KMS-11 (cell line): ENCODE measurements at regions not wholly inside any gene's neighbourhood (a gene's known extent, or its start where the extent isn't known, plus 50 kb on each side); places are given as distances from the start of the nearest gene placed in this dataset.

ENCODE experiments used
- H2AFZ ChIP-seq: fragments of 200-600 bp; sonication (generic); 2 replicates; pipeline ENCODE4 v1.6.1; 2016; ENCODE audit warnings: antibody characterized with exemption, mixed run types, low read depth
- H3K27ac ChIP-seq: fragments of 200-600 bp; sonication (generic); 2 replicates; pipeline ENCODE4 v1.6.1; 2016; ENCODE audit warnings: mild to moderate bottlenecking, mixed run types
- H3K27me3 ChIP-seq: fragments of 200-600 bp; sonication (generic); 2 replicates; pipeline ENCODE4 v1.6.1; 2017; ENCODE audit warnings: mild to moderate bottlenecking, low read depth, mixed run types, moderate library complexity; ENCODE audit not compliant: insufficient read depth
- H3K36me3 ChIP-seq: fragments of 200-600 bp; sonication (generic); 2 replicates; pipeline ENCODE4 v1.6.1; 2017; ENCODE audit warnings: mild to moderate bottlenecking, mixed run types; ENCODE audit not compliant: insufficient read depth
- H3K4me1 ChIP-seq: fragments of 200-600 bp; sonication (generic); 2 replicates; pipeline ENCODE4 v1.6.1; 2016; ENCODE audit warnings: mild to moderate bottlenecking, low read depth, mixed run types; ENCODE audit not compliant: poor library complexity, severe bottlenecking
- H3K4me2 ChIP-seq: fragments of 200-600 bp; sonication (generic); 2 replicates; pipeline ENCODE4 v1.7.0; 2016; ENCODE audit warnings: mild to moderate bottlenecking, mixed run types
- H3K4me3 ChIP-seq: fragments of 200-600 bp; sonication (generic); IDR thresholded peaks from 2 replicates; pipeline ENCODE4 v1.6.1; 2017; ENCODE audit warnings: low read depth, low read length, mixed read lengths; ENCODE audit not compliant: insufficient read depth
- H3K79me2 ChIP-seq: fragments of 200-600 bp; sonication (generic); 2 replicates; pipeline ENCODE4 v1.6.1; 2016; ENCODE audit warnings: low read depth, mixed run types; ENCODE audit not compliant: insufficient read depth
- H3K9ac ChIP-seq: fragments of 200-600 bp; sonication (generic); 2 replicates; pipeline ENCODE4 v1.6.1; 2016; ENCODE audit warnings: mild to moderate bottlenecking, mixed run types
- H4K20me1 ChIP-seq: fragments of 200-600 bp; sonication (generic); 2 replicates; pipeline ENCODE4 v1.6.1; 2016; ENCODE audit warnings: mild to moderate bottlenecking, mixed run types; ENCODE audit not compliant: insufficient read depth
- CTCF ChIP-seq: fragments of 200-600 bp; sonication (generic); conservative IDR thresholded peaks from 2 replicates; pipeline ENCODE4 v1.6.1; 2017; ENCODE audit warnings: low read depth, mild to moderate bottlenecking, antibody characterized with exemption, low read length, moderate library complexity, mixed read lengths

- Histone ChIP-seq H3K4me1 (no peaks in the 10 kb centered on the region), H3K4me2 (no peak overlapping the region), H2AFZ (no peak overlapping the region), H4K20me1 (no peaks in the 10 kb centered on the region), H3K27me3 (no peaks in the 10 kb centered on the region), H3K36me3 (no peaks in the 10 kb centered on the region), H3K79me2 (no peaks in the 10 kb centered on the region), H3K9ac (no peak overlapping the region), H3K27ac (no peak overlapping the region), H3K4me3 (no peak overlapping the region)
- TF ChIP-seq CTCF = no peak
Measured at GRCh38 chr5:138625134-138625533, 49.9 kb upstream of the HSPA9 start.
